M059J (cell line): ENCODE measurements at regions not wholly inside any gene's neighbourhood (a gene's known extent, or its start where the extent isn't known, plus 50 kb on each side); places are given as distances from the start of the nearest gene placed in this dataset.

Source experiments
- DNase-seq: peaks from one replicate; pipeline ENCODE4 v3.0.0-alpha.2; 2012; ENCODE audit warnings: low read depth

DNA sequence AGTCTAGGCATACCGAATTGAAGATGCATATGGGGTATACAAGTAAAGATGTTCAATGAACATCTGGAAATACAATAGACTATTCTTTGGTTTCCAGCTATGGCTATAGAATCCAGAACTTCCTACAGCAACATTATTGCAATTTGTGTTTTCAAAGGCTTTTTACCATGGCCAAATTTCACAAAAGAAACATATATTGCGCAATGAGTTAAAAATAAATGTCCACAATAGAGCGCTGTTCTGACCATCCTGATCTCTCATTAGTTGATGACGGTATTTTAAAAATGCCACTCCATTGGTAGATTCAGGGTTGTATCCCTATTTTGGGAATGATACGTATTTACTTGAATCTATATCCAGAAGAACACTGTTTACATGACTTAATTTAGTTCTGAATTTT lies 139.2 kb downstream of the LINC00632 start:
- DNase-seq = no peak

DNA sequence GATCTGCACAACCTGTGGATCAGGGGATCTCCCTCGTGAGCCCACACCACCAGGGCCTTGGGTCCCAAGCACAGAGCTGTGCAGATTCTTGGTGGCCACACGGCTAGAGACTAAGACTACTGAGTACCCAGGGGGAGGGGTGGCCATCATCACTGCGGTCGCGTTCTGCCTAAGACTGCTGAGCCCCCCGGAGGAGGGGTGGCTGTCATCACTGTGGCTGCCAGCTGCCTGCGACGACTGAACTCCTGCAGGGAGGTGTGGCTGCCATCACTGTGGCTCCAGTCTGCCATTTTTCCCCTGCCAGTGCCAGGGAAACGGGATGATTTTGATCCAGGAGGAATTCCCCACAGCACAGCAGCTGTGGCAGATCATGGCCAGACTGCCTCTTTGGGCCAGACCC lies 141.7 kb upstream of the SPANXB1 start:
- DNase-seq = no peak

- peak; percentile 22 for DNase-seq
Measured at GRCh38 chrX:140866446-140866845, 135.9 kb upstream of the SPANXB1 start.

DNA sequence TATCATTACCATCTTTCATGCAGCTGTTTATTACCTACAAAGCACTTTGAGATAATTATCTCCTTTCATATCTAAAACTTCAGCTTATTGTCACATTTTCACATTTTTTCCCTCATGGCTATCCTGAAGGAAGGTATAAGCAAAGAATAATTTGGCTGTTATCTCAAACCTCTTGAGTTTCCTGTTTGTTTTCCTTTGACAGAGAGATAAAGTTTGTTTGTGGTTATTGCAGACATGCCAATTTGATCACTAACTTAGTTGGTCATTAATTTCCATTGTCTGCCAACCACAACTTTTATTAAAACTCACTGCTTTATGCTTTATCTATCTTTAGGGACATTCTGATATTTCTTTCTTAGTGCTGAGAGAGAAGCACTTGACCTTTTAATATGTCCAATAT lies 89.8 kb upstream of the SPANXB1 start:
- DNase-seq = peak; percentile 29

GRCh38 chrX:140913802-140914501 lies 88.4 kb upstream of the SPANXB1 start:
- DNase-seq = no peak

- no peak for DNase-seq
Measured at GRCh38 chrX:140916872-140917271, 85.5 kb upstream of the SPANXB1 start.

DNA sequence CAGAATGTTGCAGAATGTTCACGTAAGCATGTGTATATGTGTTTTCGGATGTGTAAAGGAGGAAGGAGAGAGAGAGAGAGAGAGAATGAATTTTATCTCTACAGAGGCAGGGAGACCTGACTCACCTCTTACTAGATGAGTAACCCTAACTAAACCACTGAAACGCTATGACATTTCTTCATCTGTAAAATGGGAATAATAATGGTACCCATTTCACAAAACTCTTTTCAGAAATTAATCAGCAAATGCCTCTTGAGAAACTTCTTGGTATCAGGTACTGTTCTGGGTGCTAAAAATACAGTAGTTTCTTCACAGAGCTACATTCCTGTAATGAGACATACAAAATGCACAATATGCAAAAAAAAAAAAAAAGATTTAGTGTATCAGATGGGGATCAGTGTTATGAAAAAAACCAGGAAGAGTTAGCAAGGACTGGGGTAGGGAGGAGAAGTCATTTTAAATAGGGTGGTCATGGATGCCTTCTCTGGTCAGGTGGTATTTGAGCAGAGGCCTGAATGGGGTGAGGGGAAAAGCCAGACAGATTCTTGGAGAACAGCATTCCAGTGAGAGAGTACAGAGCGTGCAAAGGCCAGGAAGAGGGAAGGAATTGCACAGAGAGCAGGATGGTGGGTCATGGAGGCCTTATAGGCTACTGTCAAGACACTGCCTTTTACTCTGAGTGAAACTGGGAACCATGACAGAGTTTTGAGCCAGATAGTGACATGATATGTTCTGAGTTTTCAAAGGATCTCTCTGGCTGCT lies 84.9 kb upstream of the SPANXB1 start:
- no peak for DNase-seq

DNA sequence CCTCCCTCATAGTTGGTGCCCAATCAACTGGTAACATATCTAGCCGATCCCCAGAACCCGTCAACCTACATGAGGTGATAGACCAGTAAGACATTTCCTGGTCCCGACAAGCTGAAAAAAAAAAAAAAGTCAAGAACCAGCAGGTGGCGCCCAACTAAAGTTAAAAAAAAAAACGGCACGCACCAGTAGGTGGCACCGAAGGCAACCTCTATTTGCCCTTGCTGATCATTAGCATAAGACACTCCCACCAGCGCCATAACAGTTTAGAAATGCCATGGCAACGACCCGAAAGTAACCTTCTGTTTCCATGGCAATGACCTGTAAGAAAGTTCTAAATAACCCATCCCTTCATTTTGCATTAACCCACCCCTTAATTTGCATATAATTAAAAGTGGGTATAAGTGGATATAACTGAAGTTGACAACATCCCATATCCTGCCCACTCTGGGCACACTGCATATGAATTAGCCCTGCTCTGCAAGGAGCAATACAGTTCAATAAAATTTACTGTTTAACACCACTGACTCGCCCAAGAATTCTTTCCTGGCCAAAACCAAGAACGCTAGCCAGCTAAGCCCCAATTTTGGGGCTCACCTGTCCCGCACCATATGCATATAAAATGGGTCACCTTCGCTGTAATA lies 83.9 kb upstream of the SPANXB1 start:
- DNase-seq = peak; percentile 86

GRCh38 chrX:140920416-140920815 lies 82.0 kb upstream of the SPANXB1 start:
- no peak for DNase-seq

DNA sequence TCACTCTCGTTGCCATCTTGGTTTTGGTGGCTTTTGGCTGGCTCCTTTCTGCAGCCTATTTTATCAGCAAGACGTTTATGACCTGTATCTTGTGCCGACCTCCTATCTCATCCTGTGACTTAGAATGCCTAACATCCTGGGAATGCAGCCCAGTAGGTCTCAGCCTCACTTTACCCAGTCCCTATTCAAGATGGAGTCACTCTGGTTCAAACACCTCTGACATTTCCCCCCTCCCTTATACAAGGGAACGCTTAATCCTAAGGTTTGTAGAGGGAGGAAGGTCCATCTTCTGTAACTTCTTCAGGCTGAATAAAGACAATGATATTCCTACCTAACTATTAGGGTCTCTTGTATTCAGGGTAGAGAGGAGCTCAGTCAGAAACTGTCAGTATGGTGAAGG lies 79.3 kb upstream of the SPANXB1 start:
- DNase-seq = no peak

DNA sequence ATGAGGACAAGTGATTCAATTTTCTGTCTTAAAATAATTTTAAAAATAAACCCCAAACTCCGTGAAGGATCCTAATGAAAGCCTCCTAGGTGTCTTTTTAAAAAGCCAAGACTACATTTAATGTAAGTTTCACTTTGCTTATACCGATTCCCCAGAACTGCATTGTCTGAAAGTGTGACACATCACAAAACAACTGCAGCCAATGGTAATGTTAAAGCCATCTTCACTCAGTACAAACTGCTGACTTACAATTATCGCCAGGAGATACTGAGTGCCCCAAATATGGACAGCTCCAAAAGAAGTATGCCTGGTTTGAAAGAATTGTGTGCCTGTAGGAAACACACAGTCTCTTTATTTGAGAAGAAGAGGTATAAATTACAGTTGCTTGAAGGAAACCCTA lies 73.7 kb upstream of the SPANXB1 start:
- no peak for DNase-seq

DNA sequence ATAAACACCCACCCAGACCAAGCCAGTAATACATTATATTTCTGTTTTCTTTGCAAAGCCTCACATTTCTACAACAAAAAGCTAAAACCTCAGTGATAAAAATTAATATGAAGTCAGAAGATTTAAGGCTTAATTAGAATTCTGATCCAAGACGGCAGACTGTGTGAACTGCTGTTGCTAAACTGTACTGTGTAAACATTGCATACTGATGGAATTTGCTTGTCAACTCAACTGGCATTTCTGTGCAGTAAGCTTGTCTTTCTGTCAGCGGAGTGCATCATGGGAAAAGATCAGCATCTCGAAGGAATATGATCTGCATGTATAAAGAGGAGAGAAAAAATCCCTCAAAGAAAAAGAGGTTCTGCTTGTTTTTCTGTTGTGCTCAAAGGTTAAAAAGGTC lies 69.4 kb upstream of the SPANXB1 start:
- DNase-seq = no peak

GRCh38 chrX:140933874-140934655 lies 68.3 kb upstream of the SPANXB1 start:
- DNase-seq = no peak

DNA sequence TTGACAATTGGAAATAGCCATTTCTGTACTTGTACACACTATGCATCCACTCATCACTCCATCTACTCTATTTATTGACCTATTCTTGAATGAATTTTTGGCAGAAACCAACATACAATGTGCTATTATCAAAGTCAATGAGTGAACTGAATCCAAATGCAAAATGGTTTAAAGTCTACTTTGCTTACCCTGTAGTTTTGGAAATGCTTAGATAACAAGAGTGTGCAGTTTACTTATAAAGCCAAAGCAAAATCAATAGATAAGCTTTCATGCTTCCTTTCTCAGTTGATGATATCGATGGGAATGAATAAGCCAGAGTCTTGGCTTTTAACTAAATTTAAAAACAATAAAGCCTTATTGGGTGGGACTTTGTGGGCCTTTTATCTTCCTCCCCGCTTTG lies 58.9 kb upstream of the SPANXB1 start:
- DNase-seq = no peak

DNA sequence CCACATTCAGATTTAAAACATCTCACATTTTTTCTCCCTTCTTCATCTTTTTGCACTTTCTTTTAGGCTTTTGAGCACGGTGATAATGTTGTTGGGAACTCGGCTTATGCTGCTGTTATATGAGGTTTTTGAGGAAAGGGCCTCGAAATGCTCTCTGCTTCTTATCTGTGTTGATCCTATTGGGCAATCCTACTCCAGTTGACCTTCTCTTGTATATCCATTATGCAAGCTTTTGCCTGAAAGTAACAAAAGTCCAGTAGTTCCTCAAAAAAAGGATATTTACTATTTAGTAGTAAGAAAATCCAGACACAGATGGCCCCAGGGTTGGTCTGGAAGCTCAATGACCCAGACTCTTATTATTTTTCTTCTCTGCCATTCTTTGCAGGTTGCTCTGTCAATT lies 57.7 kb upstream of the SPANXB1 start:
- DNase-seq = no peak

- DNase-seq = peak; percentile 22
Measured at GRCh38 chrX:140948827-140949226, 53.6 kb upstream of the SPANXB1 start.

DNA sequence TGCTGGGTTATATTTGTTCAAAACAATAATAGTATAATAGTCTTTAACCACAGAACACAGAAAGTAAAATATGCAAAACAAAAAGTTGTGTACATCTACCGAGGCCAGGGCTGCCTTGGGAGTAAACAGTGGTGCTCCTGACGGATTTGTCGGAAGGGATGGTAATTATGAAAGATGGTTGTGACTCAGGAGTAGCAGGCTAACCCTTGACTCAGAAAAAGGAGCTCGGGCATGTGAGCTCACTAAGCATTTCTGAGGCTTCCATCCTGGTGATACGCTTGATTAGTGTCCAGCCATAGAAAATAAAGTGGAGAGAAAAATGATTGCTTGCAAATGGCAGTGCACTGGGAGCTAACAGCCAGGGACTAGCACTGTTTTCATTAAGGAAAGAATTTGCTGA lies 53.2 kb upstream of the SPANXB1 start:
- peak; percentile 73 for DNase-seq
